ENCODE measurements at regions not wholly inside any gene's neighbourhood (a gene's known extent, or its start where the extent isn't known, plus 50 kb on each side); places are given as distances from the start of the nearest gene placed in this dataset.

DNA sequence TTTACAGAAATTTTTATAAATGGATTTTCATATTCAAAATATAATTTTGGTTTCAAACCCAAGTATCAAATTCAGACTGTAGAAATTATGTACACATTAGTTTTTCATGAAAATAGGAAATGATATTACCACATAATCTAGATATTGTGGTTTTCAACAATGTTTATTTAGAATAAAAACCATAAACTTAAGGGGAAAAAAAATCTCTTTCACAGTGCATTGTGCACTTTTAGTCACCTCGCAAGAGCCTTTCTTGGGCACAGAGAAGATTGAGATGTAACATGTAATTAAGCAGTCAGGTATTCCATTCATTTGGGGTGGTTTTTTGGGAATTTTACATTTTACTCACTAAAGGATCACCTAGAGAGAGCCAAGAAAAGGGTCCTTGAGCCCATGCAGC lies 104.0 kb downstream of the TANC2 start:
- H4K20me1 ChIP-seq (replicated peaks; ENCODE audit: insufficient read depth) = no peaks in the 10 kb centered on the region

More for the DNA sequence above, 104.0 kb downstream of the TANC2 start:
- ATAC-seq = no peak
- Mint-ChIP-seq H3K27ac (no peak overlapping the region), H3K27me3 (ENCODE audit: insufficient read depth, low read depth, poor library complexity) (no peaks in the 10 kb centered on the region), H3K9me3 (no peaks in the 10 kb centered on the region), H3K4me1 (peaks cover 4% of the 10 kb centered on the region; the same call in 1 of the 3 replicates), H3K36me3 (ENCODE audit: low read depth) (no peaks in the 10 kb centered on the region), H3K4me3 (no peak overlapping the region)
- no peaks in the 10 kb centered on the region for H3K36me3 ChIP-seq (ENCODE audit: insufficient read depth)
- H3K4me1 ChIP-seq (ENCODE audit: insufficient read depth) = no peaks in the 10 kb centered on the region
- H3K79me2 ChIP-seq (replicated peaks; ENCODE audit: insufficient read depth) = no peaks in the 10 kb centered on the region
- TF ChIP-seq EZH2 (IDR thresholded peaks at IDR 0.05; ENCODE audit: low read depth, unreplicated experiment) (no peak), ZNF331 (CRISPR knock-in tag; IDR thresholded peaks at IDR 0.05; ENCODE audit: low read depth) (no peak), NANOG (IDR thresholded peaks at IDR 0.05; ENCODE audit: borderline replicate concordance) (no peak), CREB1 (CRISPR knock-in tag; IDR thresholded peaks at IDR 0.05; ENCODE audit: low read depth) (no peak), STAT1 (IDR thresholded peaks at IDR 0.05; ENCODE audit: unreplicated experiment) (no peak), ZNF114 (CRISPR knock-in tag; IDR thresholded peaks at IDR 0.05) (no peak), POLR2AphosphoS5 (IDR thresholded peaks at IDR 0.05; ENCODE audit: low read depth) (no peak), EZH2phosphoT487 (IDR thresholded peaks at IDR 0.05; ENCODE audit: unreplicated experiment) (no peak), JUNB (IDR thresholded peaks at IDR 0.05; ENCODE audit: unreplicated experiment) (no peak)
- TF ChIP-seq, protein P1, sequence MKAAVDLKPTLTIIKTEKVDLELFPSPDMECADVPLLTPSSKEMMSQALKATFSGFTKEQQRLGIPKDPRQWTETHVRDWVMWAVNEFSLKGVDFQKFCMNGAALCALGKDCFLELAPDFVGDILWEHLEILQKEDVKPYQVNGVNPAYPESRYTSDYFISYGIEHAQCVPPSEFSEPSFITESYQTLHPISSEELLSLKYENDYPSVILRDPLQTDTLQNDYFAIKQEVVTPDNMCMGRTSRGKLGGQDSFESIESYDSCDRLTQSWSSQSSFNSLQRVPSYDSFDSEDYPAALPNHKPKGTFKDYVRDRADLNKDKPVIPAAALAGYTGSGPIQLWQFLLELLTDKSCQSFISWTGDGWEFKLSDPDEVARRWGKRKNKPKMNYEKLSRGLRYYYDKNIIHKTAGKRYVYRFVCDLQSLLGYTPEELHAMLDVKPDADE (IDR thresholded peaks at IDR 0.05) = no peak
- TF ChIP-seq, protein P2, sequence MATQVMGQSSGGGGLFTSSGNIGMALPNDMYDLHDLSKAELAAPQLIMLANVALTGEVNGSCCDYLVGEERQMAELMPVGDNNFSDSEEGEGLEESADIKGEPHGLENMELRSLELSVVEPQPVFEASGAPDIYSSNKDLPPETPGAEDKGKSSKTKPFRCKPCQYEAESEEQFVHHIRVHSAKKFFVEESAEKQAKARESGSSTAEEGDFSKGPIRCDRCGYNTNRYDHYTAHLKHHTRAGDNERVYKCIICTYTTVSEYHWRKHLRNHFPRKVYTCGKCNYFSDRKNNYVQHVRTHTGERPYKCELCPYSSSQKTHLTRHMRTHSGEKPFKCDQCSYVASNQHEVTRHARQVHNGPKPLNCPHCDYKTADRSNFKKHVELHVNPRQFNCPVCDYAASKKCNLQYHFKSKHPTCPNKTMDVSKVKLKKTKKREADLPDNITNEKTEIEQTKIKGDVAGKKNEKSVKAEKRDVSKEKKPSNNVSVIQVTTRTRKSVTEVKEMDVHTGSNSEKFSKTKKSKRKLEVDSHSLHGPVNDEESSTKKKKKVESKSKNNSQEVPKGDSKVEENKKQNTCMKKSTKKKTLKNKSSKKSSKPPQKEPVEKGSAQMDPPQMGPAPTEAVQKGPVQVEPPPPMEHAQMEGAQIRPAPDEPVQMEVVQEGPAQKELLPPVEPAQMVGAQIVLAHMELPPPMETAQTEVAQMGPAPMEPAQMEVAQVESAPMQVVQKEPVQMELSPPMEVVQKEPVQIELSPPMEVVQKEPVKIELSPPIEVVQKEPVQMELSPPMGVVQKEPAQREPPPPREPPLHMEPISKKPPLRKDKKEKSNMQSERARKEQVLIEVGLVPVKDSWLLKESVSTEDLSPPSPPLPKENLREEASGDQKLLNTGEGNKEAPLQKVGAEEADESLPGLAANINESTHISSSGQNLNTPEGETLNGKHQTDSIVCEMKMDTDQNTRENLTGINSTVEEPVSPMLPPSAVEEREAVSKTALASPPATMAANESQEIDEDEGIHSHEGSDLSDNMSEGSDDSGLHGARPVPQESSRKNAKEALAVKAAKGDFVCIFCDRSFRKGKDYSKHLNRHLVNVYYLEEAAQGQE (IDR thresholded peaks at IDR 0.05; ENCODE audit: unreplicated experiment) = no peak
- TF ChIP-seq, protein P3, sequence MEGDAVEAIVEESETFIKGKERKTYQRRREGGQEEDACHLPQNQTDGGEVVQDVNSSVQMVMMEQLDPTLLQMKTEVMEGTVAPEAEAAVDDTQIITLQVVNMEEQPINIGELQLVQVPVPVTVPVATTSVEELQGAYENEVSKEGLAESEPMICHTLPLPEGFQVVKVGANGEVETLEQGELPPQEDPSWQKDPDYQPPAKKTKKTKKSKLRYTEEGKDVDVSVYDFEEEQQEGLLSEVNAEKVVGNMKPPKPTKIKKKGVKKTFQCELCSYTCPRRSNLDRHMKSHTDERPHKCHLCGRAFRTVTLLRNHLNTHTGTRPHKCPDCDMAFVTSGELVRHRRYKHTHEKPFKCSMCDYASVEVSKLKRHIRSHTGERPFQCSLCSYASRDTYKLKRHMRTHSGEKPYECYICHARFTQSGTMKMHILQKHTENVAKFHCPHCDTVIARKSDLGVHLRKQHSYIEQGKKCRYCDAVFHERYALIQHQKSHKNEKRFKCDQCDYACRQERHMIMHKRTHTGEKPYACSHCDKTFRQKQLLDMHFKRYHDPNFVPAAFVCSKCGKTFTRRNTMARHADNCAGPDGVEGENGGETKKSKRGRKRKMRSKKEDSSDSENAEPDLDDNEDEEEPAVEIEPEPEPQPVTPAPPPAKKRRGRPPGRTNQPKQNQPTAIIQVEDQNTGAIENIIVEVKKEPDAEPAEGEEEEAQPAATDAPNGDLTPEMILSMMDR (conservative IDR thresholded peaks at IDR 0.05; ENCODE audit: low read depth in 2 of 2) = no peak
- TF ChIP-seq, protein P4, sequence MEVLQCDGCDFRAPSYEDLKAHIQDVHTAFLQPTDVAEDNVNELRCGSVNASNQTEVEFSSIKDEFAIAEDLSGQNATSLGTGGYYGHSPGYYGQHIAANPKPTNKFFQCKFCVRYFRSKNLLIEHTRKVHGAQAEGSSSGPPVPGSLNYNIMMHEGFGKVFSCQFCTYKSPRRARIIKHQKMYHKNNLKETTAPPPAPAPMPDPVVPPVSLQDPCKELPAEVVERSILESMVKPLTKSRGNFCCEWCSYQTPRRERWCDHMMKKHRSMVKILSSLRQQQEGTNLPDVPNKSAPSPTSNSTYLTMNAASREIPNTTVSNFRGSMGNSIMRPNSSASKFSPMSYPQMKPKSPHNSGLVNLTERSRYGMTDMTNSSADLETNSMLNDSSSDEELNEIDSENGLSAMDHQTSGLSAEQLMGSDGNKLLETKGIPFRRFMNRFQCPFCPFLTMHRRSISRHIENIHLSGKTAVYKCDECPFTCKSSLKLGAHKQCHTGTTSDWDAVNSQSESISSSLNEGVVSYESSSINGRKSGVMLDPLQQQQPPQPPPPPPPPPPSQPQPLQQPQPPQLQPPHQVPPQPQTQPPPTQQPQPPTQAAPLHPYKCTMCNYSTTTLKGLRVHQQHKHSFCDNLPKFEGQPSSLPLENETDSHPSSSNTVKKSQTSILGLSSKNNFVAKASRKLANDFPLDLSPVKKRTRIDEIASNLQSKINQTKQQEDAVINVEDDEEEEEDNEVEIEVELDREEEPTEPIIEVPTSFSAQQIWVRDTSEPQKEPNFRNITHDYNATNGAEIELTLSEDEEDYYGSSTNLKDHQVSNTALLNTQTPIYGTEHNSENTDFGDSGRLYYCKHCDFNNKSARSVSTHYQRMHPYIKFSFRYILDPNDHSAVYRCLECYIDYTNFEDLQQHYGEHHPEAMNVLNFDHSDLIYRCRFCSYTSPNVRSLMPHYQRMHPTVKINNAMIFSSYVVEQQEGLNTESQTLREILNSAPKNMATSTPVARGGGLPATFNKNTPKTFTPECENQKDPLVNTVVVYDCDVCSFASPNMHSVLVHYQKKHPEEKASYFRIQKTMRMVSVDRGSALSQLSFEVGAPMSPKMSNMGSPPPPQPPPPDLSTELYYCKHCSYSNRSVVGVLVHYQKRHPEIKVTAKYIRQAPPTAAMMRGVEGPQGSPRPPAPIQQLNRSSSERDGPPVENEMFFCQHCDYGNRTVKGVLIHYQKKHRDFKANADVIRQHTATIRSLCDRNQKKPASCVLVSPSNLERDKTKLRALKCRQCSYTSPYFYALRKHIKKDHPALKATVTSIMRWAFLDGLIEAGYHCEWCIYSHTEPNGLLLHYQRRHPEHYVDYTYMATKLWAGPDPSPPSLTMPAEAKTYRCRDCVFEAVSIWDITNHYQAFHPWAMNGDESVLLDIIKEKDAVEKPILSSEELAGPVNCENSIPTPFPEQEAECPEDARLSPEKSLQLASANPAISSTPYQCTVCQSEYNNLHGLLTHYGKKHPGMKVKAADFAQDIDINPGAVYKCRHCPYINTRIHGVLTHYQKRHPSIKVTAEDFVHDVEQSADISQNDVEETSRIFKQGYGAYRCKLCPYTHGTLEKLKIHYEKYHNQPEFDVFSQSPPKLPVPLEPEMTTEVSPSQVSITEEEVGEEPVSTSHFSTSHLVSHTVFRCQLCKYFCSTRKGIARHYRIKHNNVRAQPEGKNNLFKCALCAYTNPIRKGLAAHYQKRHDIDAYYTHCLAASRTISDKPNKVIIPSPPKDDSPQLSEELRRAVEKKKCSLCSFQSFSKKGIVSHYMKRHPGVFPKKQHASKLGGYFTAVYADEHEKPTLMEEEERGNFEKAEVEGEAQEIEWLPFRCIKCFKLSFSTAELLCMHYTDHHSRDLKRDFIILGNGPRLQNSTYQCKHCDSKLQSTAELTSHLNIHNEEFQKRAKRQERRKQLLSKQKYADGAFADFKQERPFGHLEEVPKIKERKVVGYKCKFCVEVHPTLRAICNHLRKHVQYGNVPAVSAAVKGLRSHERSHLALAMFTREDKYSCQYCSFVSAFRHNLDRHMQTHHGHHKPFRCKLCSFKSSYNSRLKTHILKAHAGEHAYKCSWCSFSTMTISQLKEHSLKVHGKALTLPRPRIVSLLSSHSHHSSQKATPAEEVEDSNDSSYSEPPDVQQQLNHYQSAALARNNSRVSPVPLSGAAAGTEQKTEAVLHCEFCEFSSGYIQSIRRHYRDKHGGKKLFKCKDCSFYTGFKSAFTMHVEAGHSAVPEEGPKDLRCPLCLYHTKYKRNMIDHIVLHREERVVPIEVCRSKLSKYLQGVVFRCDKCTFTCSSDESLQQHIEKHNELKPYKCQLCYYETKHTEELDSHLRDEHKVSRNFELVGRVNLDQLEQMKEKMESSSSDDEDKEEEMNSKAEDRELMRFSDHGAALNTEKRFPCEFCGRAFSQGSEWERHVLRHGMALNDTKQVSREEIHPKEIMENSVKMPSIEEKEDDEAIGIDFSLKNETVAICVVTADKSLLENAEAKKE (CRISPR knock-in tag; IDR thresholded peaks at IDR 0.05) = no peak
- H3F3A ChIP-seq (replicated peaks; ENCODE audit: low read depth) = no peaks in the 10 kb centered on the region
- DNase-seq (ENCODE audit: low spot score) = no peak
- no peaks in the 10 kb centered on the region for H3K9me2 ChIP-seq (ENCODE audit: insufficient read depth)
- H3K4me2 ChIP-seq = no peak overlapping the region
- no peaks in the 10 kb centered on the region for H3K27me3 ChIP-seq (ENCODE audit: insufficient read depth)
- H2AFZ ChIP-seq = no peak overlapping the region
- H3K4me3 ChIP-seq = no peak overlapping the region
- no peak overlapping the region for H3K27ac ChIP-seq (ENCODE audit: low read depth)
